GM03348 (cell line): ENCODE measurements at regions not wholly inside any gene's neighbourhood (a gene's known extent, or its start where the extent isn't known, plus 50 kb on each side); places are given as distances from the start of the nearest gene placed in this dataset.
"Not testable (repeated sequence)": the region's sequence is repeated elsewhere in the genome, so short reads cannot be mapped to it uniquely, and the experiment has no call there.

Source experiments
- DNase-seq: peaks from one replicate; pipeline ENCODE4 v3.0.0; 2012; ENCODE audit warnings: low spot score

DNA sequence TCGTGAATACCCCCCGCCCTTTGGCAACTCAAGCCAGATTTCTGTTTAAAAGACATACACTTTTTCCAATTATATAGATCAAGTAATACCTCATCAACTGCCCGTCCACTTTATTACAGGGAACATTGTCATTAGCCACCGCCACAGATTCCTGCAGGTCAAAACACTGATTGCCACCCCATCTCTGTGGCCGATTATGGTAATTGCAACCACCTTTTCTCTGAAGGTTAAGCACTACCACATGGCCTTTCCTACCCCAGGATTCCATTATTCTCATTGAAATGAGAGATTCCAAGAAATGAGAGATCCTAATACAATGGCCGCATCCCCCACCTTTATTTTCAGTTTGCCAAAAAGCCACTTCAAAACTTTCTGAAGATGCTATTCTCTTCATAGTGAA is 478.8 kb upstream of the HSF2 start:
- no peak for DNase-seq

DNA sequence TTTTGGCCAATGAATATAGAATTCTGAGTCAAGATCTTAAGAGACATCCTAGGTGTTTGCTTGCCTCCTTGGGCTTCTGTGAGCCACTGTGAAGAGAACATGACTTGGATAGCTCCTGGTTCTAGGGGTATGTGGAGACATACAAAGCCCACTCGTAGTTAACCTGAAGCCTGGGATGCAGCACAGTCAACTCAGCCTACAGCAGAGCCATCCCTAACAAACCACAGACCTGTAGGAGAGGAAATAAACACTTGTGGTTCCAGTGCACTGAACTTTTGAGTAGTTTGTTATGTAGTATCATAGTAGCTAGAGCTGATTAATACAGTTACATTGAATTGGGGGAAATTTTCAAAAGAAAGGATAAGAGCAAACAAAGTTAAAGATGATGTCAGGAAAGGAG is 474.4 kb upstream of the HSF2 start:
- no peak for DNase-seq

DNA sequence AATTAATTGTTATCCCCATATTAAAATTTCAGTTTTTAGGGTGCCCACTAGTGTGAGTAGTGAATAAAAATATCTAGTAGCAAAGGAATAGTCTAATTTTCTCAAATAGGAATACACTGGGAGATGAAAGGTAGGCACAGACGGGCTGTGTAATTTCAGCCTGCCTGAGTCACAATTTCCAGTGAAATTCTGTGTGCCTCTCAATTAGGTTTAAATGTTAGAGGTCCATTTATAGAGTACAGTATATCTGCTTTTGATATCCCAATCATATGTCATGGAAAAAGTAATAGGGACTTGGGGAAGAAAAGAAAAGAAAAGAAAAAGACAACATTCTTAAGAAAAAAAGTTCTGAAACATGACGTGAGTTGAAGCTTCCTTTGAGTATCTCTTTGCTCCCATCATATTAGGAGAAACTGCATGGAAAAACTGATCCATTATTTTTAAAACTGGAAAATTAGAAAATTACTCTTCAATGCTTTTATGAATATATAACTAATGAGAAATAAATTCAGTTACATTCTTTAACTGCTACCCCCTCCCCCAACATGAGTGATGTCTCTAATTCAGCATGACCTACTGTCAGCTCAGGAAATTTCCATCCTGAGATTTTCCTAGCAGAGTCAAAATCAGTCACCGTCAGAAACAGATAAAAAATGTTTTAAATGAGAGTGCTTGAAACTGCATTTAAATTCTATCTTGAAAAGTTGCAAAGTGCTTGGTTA is 473.8 kb upstream of the HSF2 start:
- no peak for DNase-seq

DNA sequence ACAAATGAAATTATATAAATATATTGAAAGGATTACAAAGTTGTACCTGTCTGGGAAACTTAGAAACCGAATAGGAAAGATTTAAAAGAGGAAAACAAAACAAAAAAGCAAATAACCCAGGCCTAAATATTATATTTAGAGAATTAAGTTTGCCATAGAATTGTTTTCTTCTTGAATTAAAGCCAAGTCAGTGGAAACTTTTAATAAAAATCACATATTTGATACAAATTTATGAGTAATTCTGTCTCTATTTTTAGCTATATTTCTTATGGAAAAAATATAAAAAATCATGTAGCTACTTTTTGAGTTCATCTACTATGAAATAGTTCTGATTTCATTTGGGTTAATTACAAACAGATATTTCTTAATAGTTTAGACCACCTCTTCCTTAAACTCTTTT is 470.2 kb upstream of the HSF2 start:
- no peak for DNase-seq

DNA sequence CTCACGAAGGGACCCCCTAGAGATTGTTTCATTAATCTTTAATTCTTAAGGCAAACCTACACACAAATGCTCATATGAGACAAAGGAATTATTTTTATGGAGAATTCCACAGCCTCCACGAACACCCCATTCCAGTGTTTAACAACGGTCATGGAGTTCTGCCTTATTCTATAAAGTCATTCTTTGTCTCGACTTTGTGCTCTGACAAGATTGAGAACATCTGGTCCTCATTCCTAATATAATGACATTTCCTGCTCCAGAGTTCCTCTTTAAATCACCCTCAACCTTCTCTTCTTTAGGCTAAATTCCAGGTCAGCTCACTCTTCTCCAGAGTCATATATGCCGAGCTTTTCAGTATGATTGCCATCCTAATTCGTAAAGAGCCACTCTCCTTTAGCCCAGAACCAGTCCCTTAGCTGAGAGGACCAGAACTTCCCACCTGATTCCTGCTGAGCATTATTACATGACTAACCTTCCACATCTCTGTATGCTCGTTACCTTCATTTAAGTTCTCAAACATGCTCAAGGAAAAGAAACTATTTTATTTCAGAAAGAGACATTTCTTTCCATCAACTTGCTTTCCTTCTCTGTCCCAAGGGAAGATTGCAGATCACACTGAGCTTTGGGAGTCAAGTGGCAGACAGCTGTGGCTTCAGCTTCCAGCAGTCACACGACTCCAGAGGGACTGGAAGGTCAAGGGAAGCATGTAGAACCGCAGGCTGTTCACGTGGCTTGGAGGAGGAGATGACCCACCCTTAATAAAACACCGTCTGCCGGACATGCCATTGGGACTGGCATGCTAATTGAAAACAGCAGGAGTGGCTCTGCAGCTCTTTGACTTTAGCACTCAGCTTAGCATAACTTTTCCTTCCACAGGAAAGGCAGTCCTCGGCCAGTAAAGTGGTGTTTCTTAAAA is 467.1 kb upstream of the HSF2 start:
- DNase-seq, result peak; percentile 88

DNA sequence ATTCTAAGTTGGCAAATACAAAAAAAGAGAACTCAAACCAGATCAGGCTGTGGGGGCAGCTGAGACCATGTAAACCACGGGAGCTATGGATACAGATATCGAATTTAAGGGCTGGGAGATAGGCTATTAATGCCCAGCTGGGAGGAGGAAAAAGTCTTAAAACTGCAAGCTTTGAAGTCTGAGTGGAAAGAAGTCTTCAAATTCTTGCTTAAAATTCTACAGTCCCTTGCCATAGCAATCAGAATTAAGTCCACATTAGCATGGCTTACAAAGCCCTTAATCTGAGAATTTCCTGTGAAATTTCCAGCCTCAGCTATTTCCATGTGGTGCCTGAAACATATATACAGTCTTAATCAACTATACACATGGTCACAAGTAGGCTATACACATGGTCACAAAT is 465.0 kb upstream of the HSF2 start:
- no peak for DNase-seq

DNA sequence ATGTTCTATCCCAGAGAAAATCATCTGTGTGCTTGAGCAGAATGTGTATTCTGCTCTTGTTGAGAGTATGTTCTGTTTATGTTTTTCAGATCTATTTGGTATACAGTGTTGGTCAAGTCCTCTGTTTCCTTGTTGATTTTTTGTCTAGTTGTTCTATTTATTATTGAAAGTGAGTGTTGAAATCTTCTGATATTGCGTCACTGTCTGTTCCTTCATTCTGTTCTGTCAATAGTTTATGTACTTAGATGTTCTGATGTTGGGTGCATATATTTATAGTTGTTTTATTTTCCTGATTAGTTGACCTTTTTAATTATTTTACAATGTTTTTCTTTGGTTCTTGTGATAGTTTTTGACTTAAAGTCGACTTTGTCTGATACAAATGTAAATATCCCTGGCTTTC is 458.7 kb upstream of the HSF2 start:
- DNase-seq, result no peak

DNA sequence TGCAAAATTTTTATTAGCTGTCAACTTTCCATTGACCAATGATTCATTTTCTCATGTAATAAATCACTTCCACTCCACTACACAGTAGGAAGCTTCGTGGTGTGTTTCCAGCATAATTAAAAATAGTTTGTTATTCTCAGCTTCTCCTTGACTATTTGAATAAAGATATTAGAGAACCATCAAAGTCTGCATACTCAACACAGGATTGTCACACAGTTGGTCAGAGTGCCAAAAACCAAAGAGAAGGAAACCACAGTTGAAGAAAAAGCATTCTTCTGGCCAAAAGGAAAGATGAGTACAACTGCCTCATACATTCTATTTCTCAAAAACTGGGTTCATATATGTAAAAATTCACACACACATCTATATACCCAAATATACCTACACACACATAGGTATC is 455.1 kb upstream of the HSF2 start:
- peak; percentile 31 for DNase-seq

DNA sequence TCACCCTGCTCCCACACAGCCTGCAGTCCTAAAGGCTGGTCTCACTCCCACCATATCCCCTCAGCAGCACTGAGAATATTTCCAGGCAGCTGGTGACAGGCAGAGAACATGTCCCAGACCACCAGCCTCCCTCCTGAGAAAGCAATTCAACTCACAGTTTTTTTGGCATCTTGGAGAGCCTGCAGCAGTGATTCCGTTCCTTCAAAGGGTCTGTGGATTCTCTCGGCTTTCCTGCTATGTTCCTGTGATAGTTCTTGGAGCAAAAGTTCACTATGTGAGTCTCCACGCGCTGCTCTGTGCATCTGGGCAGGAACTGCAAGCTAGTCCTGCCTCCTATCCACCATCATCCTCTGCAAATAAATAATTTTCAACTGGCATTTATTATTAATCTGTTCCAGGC is 448.3 kb upstream of the HSF2 start:
- DNase-seq, result no peak

DNA sequence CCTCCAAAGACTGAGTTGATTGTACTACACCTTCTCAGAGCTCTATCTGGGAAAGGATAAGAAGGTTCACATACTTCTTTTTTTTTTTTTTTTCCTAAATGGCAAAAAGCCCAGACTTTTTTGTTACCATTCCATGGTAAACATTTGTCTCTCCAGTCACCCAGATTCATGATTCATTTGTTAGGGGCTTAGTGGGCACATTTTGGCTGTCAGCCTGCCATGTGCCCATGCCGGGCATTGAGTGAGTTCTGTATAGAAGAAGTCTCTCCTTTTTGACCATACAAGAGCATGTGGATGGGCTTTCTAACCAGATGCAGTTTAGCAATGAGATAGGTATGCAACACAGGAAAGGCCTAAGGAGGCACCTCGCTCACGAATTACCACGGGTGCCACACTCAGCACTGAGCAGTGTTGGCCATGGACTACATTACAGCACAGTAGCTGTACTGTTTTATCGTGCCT is 447.5 kb upstream of the HSF2 start:
- peak; percentile 64 for DNase-seq

DNA sequence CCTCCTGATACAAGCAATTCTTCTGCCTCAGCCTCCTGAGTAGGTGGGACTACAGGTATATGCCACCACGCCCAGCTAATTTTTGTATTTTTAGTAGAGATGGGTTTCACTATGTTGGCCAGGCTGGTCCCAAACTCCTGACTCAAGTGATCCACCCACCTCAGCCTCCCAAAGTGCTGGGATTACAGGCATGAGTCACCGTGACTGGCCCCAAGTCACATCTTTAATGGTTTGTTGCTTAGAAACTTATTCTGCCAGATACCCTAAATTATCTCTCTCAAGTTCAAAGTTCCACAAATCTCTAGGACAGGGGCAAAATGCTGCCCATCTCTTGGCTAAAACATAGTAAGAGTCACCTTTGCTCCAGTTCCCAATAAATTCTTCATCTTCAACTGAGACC is 444.1 kb upstream of the HSF2 start:
- DNase-seq, result not testable (repeated sequence)

DNA sequence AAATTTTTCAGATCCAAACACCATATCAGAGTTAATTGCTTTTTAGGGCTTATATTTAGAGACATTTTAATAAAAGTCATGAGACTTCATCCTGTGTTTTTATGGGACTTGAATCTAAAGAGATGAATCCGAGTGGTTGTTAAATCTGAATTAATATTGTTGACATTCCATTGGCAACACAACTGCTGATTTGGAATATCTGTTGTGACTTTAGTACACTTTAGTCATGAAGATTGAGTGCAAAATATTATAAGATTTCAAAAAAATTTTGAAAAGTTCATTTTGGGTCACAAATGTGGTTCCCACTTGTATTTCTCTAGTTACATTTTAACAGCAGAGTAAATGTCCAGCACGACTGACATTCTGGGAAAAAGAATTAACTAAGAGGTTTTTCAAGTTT is 442.7 kb upstream of the HSF2 start:
- no peak for DNase-seq

DNA sequence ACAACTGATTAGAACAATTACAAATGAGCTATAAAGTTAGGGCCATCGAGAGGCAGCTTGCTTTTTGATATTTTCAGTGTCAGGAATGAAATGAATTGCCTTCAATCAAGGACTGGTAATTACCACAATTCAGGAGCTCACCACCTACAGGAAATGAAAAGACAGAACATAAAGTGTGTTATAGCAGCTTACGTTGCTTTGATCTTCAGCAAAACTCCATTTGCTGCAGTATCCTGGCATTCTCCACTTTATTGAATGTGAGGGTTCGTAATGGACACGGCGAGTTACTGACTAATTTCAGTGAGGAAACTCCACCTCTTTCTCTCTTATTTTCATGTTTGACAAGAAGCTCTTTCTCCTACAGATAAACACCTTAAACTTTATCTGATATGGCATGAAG is 440.0 kb upstream of the HSF2 start:
- DNase-seq, result no peak

DNA sequence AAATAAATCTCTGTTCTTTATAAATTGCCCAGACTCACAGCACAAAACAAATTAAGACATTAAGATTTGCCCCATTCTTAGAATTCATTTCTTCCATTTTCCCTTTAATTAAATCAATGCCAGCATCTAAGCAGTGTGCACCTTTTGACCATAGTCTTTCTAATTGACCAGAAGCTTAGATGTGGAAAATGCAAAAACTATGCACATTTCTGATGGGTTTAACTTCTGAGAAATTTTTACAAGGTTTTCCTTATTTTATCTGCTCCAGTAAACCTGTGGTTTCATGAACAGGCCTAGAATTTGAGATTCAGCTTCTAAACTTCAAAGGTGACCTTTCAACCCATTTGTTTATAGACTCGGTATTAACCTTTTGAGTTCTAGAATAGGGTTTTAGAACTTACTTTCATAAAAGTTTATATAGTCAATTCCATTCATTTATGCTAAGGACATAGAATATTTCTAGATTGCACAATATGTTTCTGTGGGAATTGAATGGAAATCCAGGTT is 437.8 kb upstream of the HSF2 start:
- no peak for DNase-seq

DNA sequence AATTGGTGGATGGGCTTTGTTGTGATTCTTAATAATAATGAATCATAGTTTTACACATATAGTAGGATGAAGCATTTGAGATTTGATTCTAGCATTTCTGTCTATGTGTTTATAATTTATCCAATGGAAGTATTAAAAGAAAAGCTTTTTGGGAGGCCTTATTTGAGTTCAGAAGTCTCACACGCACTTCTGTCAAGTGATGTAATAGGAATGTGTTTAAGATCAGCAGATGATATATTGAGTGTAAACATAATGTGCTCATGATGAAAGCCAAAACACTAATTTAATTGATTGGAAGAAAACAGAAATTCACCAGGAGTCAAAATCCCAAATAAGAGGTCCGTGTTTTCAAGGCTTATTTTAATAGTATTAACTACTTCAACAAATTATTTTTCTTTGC is 435.6 kb upstream of the HSF2 start:
- no peak for DNase-seq

DNA sequence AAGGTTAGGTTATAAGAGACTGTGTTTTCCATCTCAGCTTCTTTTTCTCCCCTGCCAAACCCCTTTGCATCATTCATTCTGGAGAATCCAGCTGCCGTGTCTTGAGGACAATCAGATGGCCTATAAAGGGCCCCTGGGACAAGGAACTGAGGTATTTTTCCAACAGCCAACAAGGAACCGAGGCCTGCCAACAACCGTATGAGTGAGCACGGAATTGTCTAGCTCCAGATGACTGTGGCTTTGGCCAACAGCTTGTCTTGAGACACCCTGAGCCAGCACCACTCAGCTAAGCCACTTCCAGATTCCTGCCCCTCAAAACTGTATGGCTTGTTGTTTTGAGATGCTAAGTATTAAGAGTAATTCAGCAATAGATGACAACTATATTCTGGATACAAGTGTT is 433.7 kb upstream of the HSF2 start:
- DNase-seq, result peak; percentile 43

DNA sequence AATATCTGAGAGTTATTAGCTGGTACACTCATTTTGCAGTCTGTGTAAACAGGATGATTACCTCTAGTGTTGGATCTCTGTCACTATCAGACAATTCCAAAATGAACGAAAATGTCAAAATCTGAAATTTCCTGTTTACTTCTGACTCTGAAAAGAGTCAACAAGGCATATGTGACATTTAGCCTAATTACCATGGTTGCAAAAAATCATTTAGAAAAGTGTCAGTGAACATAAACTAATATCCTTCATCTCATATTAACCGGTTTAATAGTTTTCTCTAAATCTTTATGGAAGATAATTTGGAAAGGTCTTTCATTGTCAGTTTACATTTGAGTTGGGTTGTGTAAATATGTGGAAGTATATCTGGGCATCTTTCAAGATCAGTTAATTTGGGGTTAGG is 431.8 kb upstream of the HSF2 start:
- no peak for DNase-seq

DNA sequence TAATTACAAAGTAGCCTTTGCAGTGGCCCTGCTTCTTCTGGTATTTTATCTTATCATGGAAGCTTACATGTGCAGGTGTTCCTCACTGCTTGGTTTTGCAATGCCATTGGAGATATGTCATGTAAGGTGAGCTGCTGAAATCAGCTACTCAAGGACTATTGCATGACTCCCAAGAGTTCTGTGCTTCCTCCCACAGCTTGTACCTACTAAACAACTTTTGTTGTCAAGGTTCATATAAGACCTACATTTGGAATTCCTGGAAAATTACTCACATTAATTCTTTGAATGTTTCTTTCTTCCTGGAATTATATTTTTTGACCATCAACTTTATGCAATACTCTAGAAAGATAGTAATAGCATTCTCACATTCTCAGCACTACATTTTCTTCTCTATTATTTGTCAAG is 427.5 kb upstream of the HSF2 start:
- peak; percentile 33 for DNase-seq

DNA sequence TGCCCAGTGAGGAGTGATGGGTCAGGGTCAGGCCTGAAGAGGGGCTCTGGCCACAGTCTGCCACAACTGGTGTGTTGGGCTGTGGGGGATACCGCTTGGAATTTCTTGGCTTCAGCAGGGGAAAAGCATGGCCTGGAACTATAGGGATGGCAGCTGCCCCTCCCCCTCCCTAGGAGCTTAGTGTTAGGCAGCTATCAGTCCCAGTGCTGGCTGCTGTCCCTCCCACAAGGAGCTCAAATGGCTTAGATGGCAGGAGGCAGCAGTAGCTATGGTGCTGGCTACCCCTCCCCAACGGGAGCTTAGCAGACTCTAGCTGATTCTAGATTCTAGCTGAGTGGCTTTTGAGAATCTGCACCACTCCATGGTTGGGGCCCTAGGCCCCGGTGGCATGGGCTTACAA is 414.5 kb upstream of the HSF2 start:
- DNase-seq, result no peak

DNA sequence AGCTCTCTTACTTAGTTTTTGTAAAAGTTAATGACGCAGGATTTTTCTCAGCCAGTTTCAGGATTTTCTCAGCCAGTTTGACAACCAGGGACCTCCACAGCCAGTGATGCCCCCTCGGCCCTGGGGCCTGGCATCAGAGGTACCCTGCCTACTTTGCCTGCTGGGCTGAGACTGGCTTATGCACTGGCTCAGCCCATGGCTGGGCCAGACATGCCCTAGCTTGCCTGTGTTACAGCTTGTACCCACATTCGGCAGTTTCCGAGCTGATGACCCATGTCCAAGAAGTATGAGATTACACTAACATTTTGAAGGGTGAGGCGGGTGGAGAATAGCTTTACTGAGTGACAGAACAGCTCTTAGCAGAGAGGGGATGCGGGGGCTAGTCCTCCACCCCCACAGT is 406.1 kb upstream of the HSF2 start:
- no peak for DNase-seq

DNA sequence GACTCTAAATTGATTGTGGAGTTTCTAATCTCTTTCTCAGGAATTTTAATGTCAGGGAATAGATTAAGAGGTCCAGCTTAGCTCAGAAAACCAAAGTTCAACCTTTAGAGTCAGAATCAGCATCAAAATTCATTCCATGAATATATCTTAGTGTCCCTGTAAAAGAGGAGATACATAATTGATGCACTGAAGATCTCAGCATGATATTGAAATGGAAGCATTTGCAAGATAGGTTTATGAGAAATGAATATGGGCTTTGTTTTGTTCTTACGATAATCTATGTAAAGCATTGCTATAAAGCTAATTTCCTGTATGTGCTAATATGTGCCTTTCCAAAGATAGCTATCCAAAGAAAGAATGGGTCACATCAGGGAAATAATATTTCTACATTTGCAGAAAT is 404.5 kb upstream of the HSF2 start:
- DNase-seq, result no peak

DNA sequence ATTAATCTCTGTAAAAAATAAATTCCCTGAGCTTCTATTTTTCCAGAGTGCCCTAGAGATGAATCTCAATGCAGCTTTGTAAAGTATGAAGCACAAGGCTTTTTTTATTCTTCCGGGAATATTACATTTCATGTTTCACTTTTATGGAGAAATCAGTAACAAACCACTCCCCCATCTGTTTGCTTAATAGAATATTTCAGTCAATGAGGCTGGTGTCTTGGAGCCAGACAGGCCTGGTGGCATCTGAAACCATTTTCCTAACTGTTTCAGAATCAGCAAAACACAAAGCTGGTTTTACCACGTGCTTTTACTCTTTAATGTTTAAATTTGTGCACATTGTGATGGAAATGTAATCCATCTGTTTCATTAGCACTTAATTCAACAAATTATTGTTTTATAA is 400.8 kb upstream of the HSF2 start:
- peak; percentile 19 for DNase-seq

DNA sequence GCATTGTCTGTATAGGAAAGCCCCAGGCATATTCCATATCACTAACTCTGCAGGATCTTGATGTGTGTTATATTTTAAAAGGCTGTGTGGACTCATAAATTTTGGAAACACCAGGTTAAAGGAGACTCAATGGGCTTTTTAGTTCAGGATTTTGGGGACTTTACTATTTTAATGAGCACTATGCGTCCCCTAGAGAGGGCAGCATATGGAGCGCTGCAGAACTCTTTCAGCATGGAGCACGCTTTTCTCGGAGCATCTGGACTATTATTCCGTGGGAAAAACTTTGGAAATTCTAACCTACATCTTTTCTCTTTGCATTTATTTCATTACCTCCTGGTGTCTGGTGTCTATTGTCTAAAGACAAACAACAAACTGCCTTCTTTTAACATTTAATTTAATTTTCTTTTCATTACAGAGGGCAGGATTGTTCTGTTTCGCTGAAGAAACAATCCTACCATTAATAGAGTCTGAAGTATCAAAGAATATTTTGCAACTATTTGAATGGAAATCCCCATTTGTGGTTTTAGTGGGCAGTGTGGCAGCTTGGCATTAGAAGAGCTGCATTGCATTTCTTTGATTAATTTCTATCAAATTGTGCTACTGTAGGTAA is 399.9 kb upstream of the HSF2 start:
- no peak for DNase-seq
